H9 (cell line): ENCODE measurements at regions not wholly inside any gene's neighbourhood (a gene's known extent, or its start where the extent isn't known, plus 50 kb on each side); places are given as distances from the start of the nearest gene placed in this dataset.

Experiments
- DNase-seq: peaks from one replicate; pipeline ENCODE4 v3.0.0-alpha.2; 2017
- H2AFZ ChIP-seq: one replicate; pipeline ENCODE4 v1.6.1; 2013; ENCODE audit warnings: mild to moderate bottlenecking, low read length, control low read depth, moderate library complexity
- H2AK5ac ChIP-seq: 2 replicates; pipeline ENCODE4 v1.6.1; 2013; ENCODE audit warnings: low read length, control low read depth, mixed read lengths; ENCODE audit not compliant: insufficient read length
- H2BK120ac ChIP-seq: one replicate; pipeline ENCODE4 v1.6.1; 2013; ENCODE audit warnings: low read depth, mild to moderate bottlenecking, low read length, control low read depth, inconsistent platforms; ENCODE audit not compliant: poor library complexity, severe bottlenecking
- H2BK12ac ChIP-seq: 2 replicates; pipeline ENCODE4 v1.6.1; 2013; ENCODE audit warnings: low read length, control low read depth, mixed read lengths, low read depth; ENCODE audit not compliant: insufficient read length
- H2BK15ac ChIP-seq: 2 replicates; pipeline ENCODE4 v1.6.1; 2013; ENCODE audit warnings: low read depth, low read length, control low read depth
- H2BK20ac ChIP-seq: one replicate; pipeline ENCODE4 v1.6.1; 2013; ENCODE audit warnings: low read depth, mild to moderate bottlenecking, low read length, control low read depth, inconsistent platforms; ENCODE audit not compliant: poor library complexity, severe bottlenecking
- H2BK5ac ChIP-seq: 2 replicates; pipeline ENCODE4 v1.6.1; 2013; ENCODE audit warnings: low read length, control low read depth, mixed read lengths; ENCODE audit not compliant: insufficient read length
- H3K14ac ChIP-seq: 2 replicates; pipeline ENCODE4 v1.6.1; 2013; ENCODE audit warnings: low read length, control low read depth; ENCODE audit not compliant: insufficient read depth
- H3K18ac ChIP-seq: 2 replicates; pipeline ENCODE4 v1.6.1; 2013; ENCODE audit warnings: low read depth, mild to moderate bottlenecking, mixed read lengths, low read length, control low read depth; ENCODE audit not compliant: insufficient read length
- H3K23ac ChIP-seq: 2 replicates; pipeline ENCODE4 v1.6.1; 2013; ENCODE audit warnings: low read length, control low read depth, mixed read lengths, low read depth; ENCODE audit not compliant: insufficient read length
- H3K23me2 ChIP-seq: 2 replicates; pipeline ENCODE4 v1.6.1; 2013; ENCODE audit warnings: low read depth, mild to moderate bottlenecking, mixed read lengths, low read length, control low read depth; ENCODE audit not compliant: insufficient read length, poor library complexity, severe bottlenecking
- H3K27ac ChIP-seq: 2 replicates; pipeline ENCODE4 v1.5.1; 2013; ENCODE audit warnings: low read length, control low read depth, mixed read lengths, low read depth; ENCODE audit not compliant: insufficient read length
- H3K27me3 ChIP-seq: 2 replicates; pipeline ENCODE4 v1.6.1; 2013; ENCODE audit warnings: low read length, control low read depth, inconsistent platforms; ENCODE audit not compliant: insufficient read depth
- H3K4ac ChIP-seq: 2 replicates; pipeline ENCODE4 v1.6.1; 2013; ENCODE audit warnings: low read depth, mild to moderate bottlenecking, control low read depth, inconsistent platforms, low read length, moderate library complexity
- H3K4me1 ChIP-seq: 2 replicates; pipeline ENCODE4 v1.6.1; 2013; ENCODE audit warnings: low read length, control low read depth, inconsistent platforms; ENCODE audit not compliant: insufficient read depth
- H3K4me2 ChIP-seq: 2 replicates; pipeline ENCODE4 v1.6.1; 2013; ENCODE audit warnings: low read length, control low read depth, mixed read lengths; ENCODE audit not compliant: insufficient read length, insufficient read depth
- H3K56ac ChIP-seq: 2 replicates; pipeline ENCODE4 v1.6.1; 2013; ENCODE audit warnings: low read depth, mild to moderate bottlenecking, mixed read lengths, low read length, control low read depth; ENCODE audit not compliant: insufficient read length
- H3K79me1 ChIP-seq: 2 replicates; pipeline ENCODE4 v1.6.1; 2013; ENCODE audit warnings: low read depth, mild to moderate bottlenecking, moderate library complexity, low read length, control low read depth, inconsistent platforms; ENCODE audit not compliant: insufficient read depth, poor library complexity, severe bottlenecking
- H3K79me2 ChIP-seq: 2 replicates; pipeline ENCODE4 v1.6.1; 2013; ENCODE audit warnings: low read length, control low read depth, inconsistent platforms; ENCODE audit not compliant: insufficient read depth
- H3K9ac ChIP-seq: 2 replicates; pipeline ENCODE4 v1.6.1; 2013; ENCODE audit warnings: low read length, control low read depth, mixed read lengths; ENCODE audit not compliant: insufficient read length; ENCODE audit errors: extremely low read depth
- H3K9me3 ChIP-seq: one replicate; pipeline ENCODE4 v1.6.1; 2013; ENCODE audit warnings: low read depth, low read length, inconsistent platforms; ENCODE audit not compliant: control insufficient read depth
- H3T11ph ChIP-seq: one replicate; pipeline ENCODE4 v1.6.1; 2013; ENCODE audit warnings: mild to moderate bottlenecking, low read length, control low read depth, inconsistent platforms
- H4K20me1 ChIP-seq: one replicate; pipeline ENCODE4 v1.6.1; 2013; ENCODE audit not compliant: control insufficient read depth, insufficient read length, insufficient read depth
- H4K5ac ChIP-seq: 2 replicates; pipeline ENCODE4 v1.6.1; 2013; ENCODE audit warnings: low read depth, mild to moderate bottlenecking, mixed read lengths, low read length, control low read depth; ENCODE audit not compliant: insufficient read length
- H4K8ac ChIP-seq: replicated peaks from 2 replicates; pipeline ENCODE4 v1.6.1; 2013; ENCODE audit warnings: low read length, control low read depth, mixed read lengths, low read depth; ENCODE audit not compliant: insufficient read length
- H4K91ac ChIP-seq: 2 replicates; pipeline ENCODE4 v1.6.1; 2013; ENCODE audit warnings: low read depth, mild to moderate bottlenecking, moderate library complexity, mixed read lengths, low read length, control low read depth; ENCODE audit not compliant: insufficient read length
- H3K27ac Mint-ChIP-seq, 3 experiments: 2 replicates in 2 of 3; 3 replicates in 1 of 3; pipeline ENCODE4 v1.8.0; 2020 to 2021; ENCODE audit warnings: mixed read lengths in 3 of 3, mild to moderate bottlenecking in 1 of 3, moderate library complexity in 1 of 3
- H3K27me3 Mint-ChIP-seq: 2 replicates; pipeline ENCODE4 v1.8.0; 2021; ENCODE audit warnings: low read depth, mild to moderate bottlenecking, moderate library complexity, mixed read lengths
- H3K36me3 Mint-ChIP-seq, 3 experiments: 2 replicates in 2 of 3; 3 replicates in 1 of 3; pipeline ENCODE4 v1.8.0; 2020 to 2021; ENCODE audit warnings: low read depth in 3 of 3, mixed read lengths in 3 of 3; ENCODE audit not compliant: insufficient read depth in 1 of 3
- H3K4me1 Mint-ChIP-seq, 2 experiments: 2 replicates each; pipeline ENCODE4 v1.8.0; 2020; ENCODE audit warnings: mixed read lengths in 2 of 2
- H3K4me3 Mint-ChIP-seq, 2 experiments: 2 replicates in 1 of 2; 3 replicates in 1 of 2; pipeline ENCODE4 v1.8.0; 2020 to 2021; ENCODE audit warnings: mild to moderate bottlenecking in 2 of 2, mixed read lengths in 2 of 2, moderate library complexity in 1 of 2
- H3K9me3 Mint-ChIP-seq, 2 experiments: 2 replicates in 1 of 2; 3 replicates in 1 of 2; pipeline ENCODE4 v1.8.0; 2020; ENCODE audit warnings: mild to moderate bottlenecking in 2 of 2, mixed read lengths in 2 of 2, moderate library complexity in 1 of 2
- CTCF ChIP-seq: fragments of 200-600 bp; sonication (generic); conservative IDR thresholded peaks from 3 replicates; pipeline ENCODE4 v1.8.0; 2021; ENCODE audit warnings: antibody characterized with exemption, mild to moderate bottlenecking
- WGBS: extraction: QIAGEN DNeasy Blood & Tissue Kit; methylation state at CpG from one replicate; pipeline ENCODE4 v1.1.7; 2013; ENCODE audit warnings: missing lambda C conversion rate, low lambda C conversion rate, mixed read lengths; ENCODE audit not compliant: insufficient read length; ENCODE audit errors: extremely low coverage; 5-methylcytosine and 5-hydroxymethylcytosine counted together

- no peak overlapping the region for H2BK12ac ChIP-seq
- no peak overlapping the region for H3K56ac ChIP-seq
- H3K4ac ChIP-seq = no peak overlapping the region
- H2AK5ac ChIP-seq = no peak overlapping the region
- H3T11ph ChIP-seq = no peak overlapping the region
- H3K27ac Mint-ChIP-seq = no peak overlapping the region
- H2BK15ac ChIP-seq = no peak overlapping the region
- no peaks in the 10 kb centered on the region for H3K4me1 ChIP-seq
- no peak overlapping the region for H3K18ac ChIP-seq
- H3K9me3 Mint-ChIP-seq = peaks cover 4 to 13% of the 10 kb centered on the region in 2 experiments; a peak in 3 of 5 replicates
- H3K27me3 Mint-ChIP-seq = no peaks in the 10 kb centered on the region; the same call in 1 of the 2 replicates
- no peak overlapping the region for H2BK5ac ChIP-seq
- no peak overlapping the region for H4K91ac ChIP-seq
- H3K36me3 Mint-ChIP-seq = peaks cover 0 to 4% (median 0%) of the 10 kb centered on the region in 3 experiments; a peak in 1 of 7 replicates
- no peak overlapping the region for H4K5ac ChIP-seq
- H2BK120ac ChIP-seq = no peak overlapping the region
- no peak overlapping the region for H3K14ac ChIP-seq
- no peak overlapping the region for H4K8ac ChIP-seq
- peaks cover 8 to 18% of the 10 kb centered on the region in 2 experiments for H3K4me1 Mint-ChIP-seq
- no peaks in the 10 kb centered on the region for H3K27me3 ChIP-seq
- no peak overlapping the region for H3K23ac ChIP-seq
- no CpG with 5 or more reads among the region's 2 CpGs for WGBS
- no peak overlapping the region for H2AFZ ChIP-seq
- H3K9ac ChIP-seq = no peak overlapping the region
- no peaks in the 10 kb centered on the region for H3K79me2 ChIP-seq
- no peak for TF ChIP-seq CTCF
- no peak overlapping the region for H2BK20ac ChIP-seq
- no peak overlapping the region for H3K4me3 Mint-ChIP-seq
- no peaks in the 10 kb centered on the region for H3K79me1 ChIP-seq
- no peak overlapping the region for H3K4me2 ChIP-seq
- no peak for DNase-seq
- no peaks in the 10 kb centered on the region for H4K20me1 ChIP-seq
- no peak overlapping the region for H3K27ac ChIP-seq
- H3K9me3 ChIP-seq = no peaks in the 10 kb centered on the region
- no peaks in the 10 kb centered on the region for H3K23me2 ChIP-seq
Measured at GRCh38 chr2:161097157-161097556, 63.1 kb upstream of the TANK start.
